HEK293T (cell line): ENCODE measurements at regions not wholly inside any gene's neighbourhood (a gene's known extent, or its start where the extent isn't known, plus 50 kb on each side); places are given as distances from the start of the nearest gene placed in this dataset.
"Not testable (repeated sequence)": the region's sequence is repeated elsewhere in the genome, so short reads cannot be mapped to it uniquely, and the experiment has no call there.

Experiments used
- ARNT ChIP-seq: fragments of 450-650 bp; IDR thresholded peaks from 2 replicates; pipeline ENCODE4 v1.6.1; 2017; ENCODE audit warnings: mild to moderate bottlenecking
- BHLHE40 ChIP-seq: fragments of 450-650 bp; IDR thresholded peaks from 2 replicates; pipeline ENCODE4 v1.6.1; 2016; ENCODE audit warnings: mild to moderate bottlenecking, moderate library complexity, borderline replicate concordance
- CTBP1 ChIP-seq: fragments of 450-650 bp; IDR thresholded peaks from 2 replicates; pipeline ENCODE4 v1.6.1; 2016; ENCODE audit warnings: borderline replicate concordance
- FOXM1 ChIP-seq: fragments of 450-650 bp; IDR thresholded peaks from 2 replicates; pipeline ENCODE4 v1.6.1; 2017; ENCODE audit warnings: mild to moderate bottlenecking, borderline replicate concordance
- NFRKB ChIP-seq: fragments of 450-650 bp; IDR thresholded peaks from 2 replicates; pipeline ENCODE4 v1.6.1; 2016; ENCODE audit warnings: mild to moderate bottlenecking, moderate library complexity
- SP1 ChIP-seq: fragments of 450-650 bp; IDR thresholded peaks from 2 replicates; pipeline ENCODE4 v1.6.1; 2017
- ZNF384 ChIP-seq: fragments of 450-650 bp; IDR thresholded peaks from 2 replicates; pipeline ENCODE4 v1.6.1; 2016

- not testable (repeated sequence) for TF ChIP-seq ARNT, NFRKB, ZNF384, FOXM1, SP1, CTBP1, BHLHE40
Measured at GRCh38 chr1:83163879-83164475, 835.0 kb downstream of the TTLL7 start.
